BJ (cell line): ENCODE measurements at regions not wholly inside any gene's neighbourhood (a gene's known extent, or its start where the extent isn't known, plus 50 kb on each side); places are given as distances from the start of the nearest gene placed in this dataset.

Source experiments
- CTCF ChIA-PET: fragments of 350-600 bp; formaldehyde crosslinking; extraction: SDS; loops from one replicate; lab custom pipeline; 2021; ENCODE audit warnings: antibody characterized with exemption, inconsistent platforms; lab: Yijun Ruan, JAX
- POLR2A ChIA-PET: fragments of 300-600 bp; sonication (Branson Sonifier 250); formaldehyde crosslinking; extraction: SDS; loops from one replicate; lab custom pipeline; 2021; ENCODE audit warnings: antibody characterized with exemption; lab: Charles Lee
- DNase-seq: peaks from one replicate; pipeline ENCODE4 v3.0.0-alpha.2; 2011; ENCODE audit warnings: low read depth
- H3K27me3 ChIP-seq: 2 replicates; pipeline ENCODE4 v1.6.0; 2011; ENCODE audit warnings: low read length; ENCODE audit not compliant: control insufficient read depth, insufficient read depth
- H3K36me3 ChIP-seq: 2 replicates; pipeline ENCODE4 v1.5.1; 2011; ENCODE audit warnings: low read length; ENCODE audit not compliant: control insufficient read depth, insufficient read depth
- H3K4me3 ChIP-seq: 2 replicates; pipeline ENCODE4 v1.5.1; 2011; ENCODE audit warnings: low read depth, mild to moderate bottlenecking, control low read depth, low read length
- TF ChIP-seq, protein P1 (sequence below): IDR thresholded peaks from 2 replicates; pipeline ENCODE4 v1.5.1; 2011; ENCODE audit warnings: low read depth, mild to moderate bottlenecking, control low read depth, inconsistent platforms, low read length, moderate library complexity; ENCODE audit not compliant: insufficient read depth

DNA sequence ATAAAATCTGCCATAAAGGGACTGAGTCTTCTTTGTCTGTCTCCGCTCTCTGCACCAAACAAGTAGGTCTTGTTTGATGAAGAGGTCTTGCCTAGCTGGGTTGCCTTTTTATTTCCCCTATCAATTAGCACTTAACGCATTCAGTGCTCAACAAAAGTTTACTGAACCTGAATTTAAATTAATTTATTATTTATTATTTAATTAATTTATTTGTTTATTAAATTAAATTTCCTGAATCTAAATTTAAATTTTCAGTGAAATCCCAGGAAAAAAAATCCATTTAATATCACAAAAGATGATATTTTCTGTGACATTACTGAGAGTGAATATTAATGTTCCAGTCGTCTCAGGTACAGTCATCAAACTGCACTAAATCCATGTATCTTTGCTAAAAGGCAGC is 164.9 kb upstream of the AGTR1 start:
- POLR2A ChIA-PET: no interaction called here
- TF ChIP-seq, protein P1, sequence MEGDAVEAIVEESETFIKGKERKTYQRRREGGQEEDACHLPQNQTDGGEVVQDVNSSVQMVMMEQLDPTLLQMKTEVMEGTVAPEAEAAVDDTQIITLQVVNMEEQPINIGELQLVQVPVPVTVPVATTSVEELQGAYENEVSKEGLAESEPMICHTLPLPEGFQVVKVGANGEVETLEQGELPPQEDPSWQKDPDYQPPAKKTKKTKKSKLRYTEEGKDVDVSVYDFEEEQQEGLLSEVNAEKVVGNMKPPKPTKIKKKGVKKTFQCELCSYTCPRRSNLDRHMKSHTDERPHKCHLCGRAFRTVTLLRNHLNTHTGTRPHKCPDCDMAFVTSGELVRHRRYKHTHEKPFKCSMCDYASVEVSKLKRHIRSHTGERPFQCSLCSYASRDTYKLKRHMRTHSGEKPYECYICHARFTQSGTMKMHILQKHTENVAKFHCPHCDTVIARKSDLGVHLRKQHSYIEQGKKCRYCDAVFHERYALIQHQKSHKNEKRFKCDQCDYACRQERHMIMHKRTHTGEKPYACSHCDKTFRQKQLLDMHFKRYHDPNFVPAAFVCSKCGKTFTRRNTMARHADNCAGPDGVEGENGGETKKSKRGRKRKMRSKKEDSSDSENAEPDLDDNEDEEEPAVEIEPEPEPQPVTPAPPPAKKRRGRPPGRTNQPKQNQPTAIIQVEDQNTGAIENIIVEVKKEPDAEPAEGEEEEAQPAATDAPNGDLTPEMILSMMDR: no peak

DNA sequence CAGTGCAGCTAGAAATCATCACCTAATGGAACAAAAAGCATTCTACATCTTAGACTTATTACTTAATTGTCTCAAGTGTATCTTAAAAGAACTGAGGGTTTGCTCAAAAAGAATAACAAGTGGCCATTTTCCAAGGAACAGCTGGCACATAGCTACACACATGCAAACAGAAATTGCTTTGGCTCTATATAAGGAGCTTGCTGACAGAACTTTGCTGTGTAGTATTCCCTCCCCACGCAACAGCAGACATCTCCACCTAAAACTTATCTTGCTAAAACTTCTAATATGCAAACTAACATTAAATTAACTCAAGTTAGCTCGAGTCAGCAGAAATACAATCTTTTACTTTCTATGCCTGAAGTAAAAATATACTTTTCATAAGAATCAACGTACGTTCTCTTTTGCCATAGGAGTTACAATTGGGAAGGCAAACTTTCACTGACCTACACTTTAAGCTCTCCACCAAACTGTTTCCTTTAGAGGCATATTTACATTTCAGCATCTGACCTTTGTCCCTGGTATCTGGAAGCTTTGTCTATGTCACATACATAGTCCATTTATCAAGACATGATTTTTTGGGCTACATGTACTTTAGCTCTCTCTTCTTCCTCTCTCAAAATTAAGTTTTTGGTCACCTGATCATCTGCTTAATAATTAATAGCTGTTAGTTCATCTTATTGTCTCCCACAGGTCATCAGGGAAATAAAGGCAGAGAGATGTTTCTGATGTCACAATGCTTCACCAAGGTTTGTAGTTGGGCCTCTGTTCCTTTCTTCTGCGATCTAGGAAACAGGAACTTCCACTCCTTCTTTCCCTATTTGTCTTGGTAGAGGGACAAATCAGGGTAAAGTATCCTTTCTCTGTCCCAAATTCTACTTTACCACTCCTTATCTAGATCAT is 163.4 kb upstream of the AGTR1 start:
- H3K36me3 ChIP-seq: no peaks in the 10 kb centered on the region
- DNase-seq: no peak
- H3K27me3 ChIP-seq: no peaks in the 10 kb centered on the region
- H3K4me3 ChIP-seq: no peak overlapping the region
- POLR2A ChIA-PET: no interaction called here
- CTCF ChIA-PET: no interaction called here
- TF ChIP-seq, protein P1: no peak

More for the DNA sequence above, 164.9 kb upstream of the AGTR1 start:
- Histone ChIP-seq H3K36me3 (no peaks in the 10 kb centered on the region), H3K27me3 (no peaks in the 10 kb centered on the region), H3K4me3 (no peak overlapping the region)
- CTCF ChIA-PET: no interaction called here
- DNase-seq: no peak

DNA sequence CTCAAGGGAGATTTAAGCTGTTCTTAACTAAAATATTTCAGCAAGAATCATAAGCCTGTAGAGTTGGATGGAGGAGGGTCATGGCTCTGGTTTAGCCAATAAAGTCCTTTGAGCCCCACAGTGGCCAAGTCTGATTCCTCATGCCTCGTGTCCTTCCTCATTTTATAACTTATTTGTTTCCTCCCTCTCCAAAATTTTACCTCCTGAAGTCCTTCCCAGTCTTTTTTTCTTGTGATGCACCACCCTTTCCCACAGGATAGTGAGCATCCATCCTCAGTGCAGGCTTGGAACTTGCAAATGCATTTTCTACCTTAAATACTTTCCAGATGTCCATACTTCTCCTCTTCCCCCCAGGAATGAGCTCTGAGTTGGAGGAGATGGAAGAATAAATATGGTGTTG is 162.7 kb upstream of the AGTR1 start:
- H3K4me3 ChIP-seq: no peak overlapping the region
- H3K27me3 ChIP-seq: no peaks in the 10 kb centered on the region
- no peak for DNase-seq
- no peaks in the 10 kb centered on the region for H3K36me3 ChIP-seq
- POLR2A ChIA-PET: no interaction called here
- CTCF ChIA-PET: no interaction called here
- TF ChIP-seq, protein P1: no peak

DNA sequence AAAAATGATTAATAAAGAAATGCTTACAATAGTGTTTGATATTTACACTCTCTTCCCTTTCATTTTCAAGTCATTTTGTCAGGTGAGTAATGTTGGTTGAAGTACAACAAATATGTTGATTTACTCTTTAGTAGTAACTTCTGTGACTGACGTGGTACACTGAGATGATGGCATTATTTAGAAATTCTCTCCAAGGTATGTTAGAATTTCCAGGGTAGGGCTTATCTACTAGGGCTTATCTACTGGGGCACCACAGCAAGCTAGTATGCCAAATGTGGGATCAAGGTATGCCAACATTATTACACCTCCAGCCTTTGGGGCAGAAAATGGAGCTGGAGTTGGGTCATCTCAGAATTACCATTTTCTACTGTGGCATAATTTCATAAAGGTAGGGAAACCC is 157.4 kb upstream of the AGTR1 start:
- no peaks in the 10 kb centered on the region for H3K36me3 ChIP-seq
- H3K4me3 ChIP-seq: no peak overlapping the region
- TF ChIP-seq, protein P1: no peak
- H3K27me3 ChIP-seq: no peaks in the 10 kb centered on the region
- CTCF ChIA-PET: no interaction called here
- POLR2A ChIA-PET: no interaction called here
- DNase-seq: no peak

DNA sequence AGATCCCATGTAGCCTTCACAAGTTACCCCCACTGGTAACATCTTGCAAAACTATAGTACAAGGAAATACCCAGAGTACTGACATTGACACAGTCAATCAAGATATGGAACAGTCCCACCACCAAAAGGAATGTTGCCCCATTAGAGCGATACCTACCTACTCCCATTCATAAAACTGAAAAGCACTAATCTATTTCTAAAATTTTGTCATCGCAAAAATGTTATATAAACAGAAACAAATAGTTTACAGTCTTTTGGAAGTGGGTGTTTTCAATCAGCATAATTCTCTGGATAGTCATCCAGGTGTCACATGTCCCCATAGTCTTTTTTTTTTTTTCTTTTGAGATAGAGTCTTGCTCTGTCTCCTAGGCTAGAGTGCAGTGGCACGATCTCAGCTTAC is 156.9 kb upstream of the AGTR1 start:
- ChIA-PET CTCF (no interaction called here), POLR2A (no interaction called here)
- TF ChIP-seq, protein P1: no peak
- Histone ChIP-seq H3K4me3 (no peak overlapping the region), H3K27me3 (no peaks in the 10 kb centered on the region), H3K36me3 (no peaks in the 10 kb centered on the region)
- no peak for DNase-seq
